Ishikawa (cell line): ENCODE measurements at regions not wholly inside any gene's neighbourhood (a gene's known extent, or its start where the extent isn't known, plus 50 kb on each side); places are given as distances from the start of the nearest gene placed in this dataset.

Experiments used
- CEBPB ChIP-seq: IDR thresholded peaks from 2 replicates; pipeline ENCODE4 v1.6.1; 2012
- CREB1 ChIP-seq: IDR thresholded peaks from 2 replicates; pipeline ENCODE4 v1.6.1; 2012; ENCODE audit warnings: low read depth
- EGR1 ChIP-seq: IDR thresholded peaks from 2 replicates; pipeline ENCODE4 v1.6.1; 2012
- EP300 ChIP-seq: IDR thresholded peaks from 2 replicates; pipeline ENCODE4 v1.6.1; 2012; ENCODE audit warnings: borderline replicate concordance
- FOXM1 ChIP-seq: IDR thresholded peaks from 2 replicates; pipeline ENCODE4 v1.6.1; 2012; ENCODE audit warnings: low read depth, borderline replicate concordance
- MAX ChIP-seq: IDR thresholded peaks from 2 replicates; pipeline ENCODE4 v1.6.1; 2012
- REST ChIP-seq: IDR thresholded peaks from 2 replicates; pipeline ENCODE4 v1.6.1; 2012; ENCODE audit warnings: low read depth, mild to moderate bottlenecking
- TAF1 ChIP-seq: IDR thresholded peaks from 2 replicates; pipeline ENCODE4 v1.6.1; 2012; ENCODE audit warnings: low read depth, mild to moderate bottlenecking
- TCF12 ChIP-seq: IDR thresholded peaks from 2 replicates; pipeline ENCODE4 v1.6.1; 2012; ENCODE audit warnings: low read depth
- TEAD4 ChIP-seq: IDR thresholded peaks from 2 replicates; pipeline ENCODE4 v1.6.1; 2012
- YY1 ChIP-seq: IDR thresholded peaks from 2 replicates; pipeline ENCODE4 v1.6.1; 2012; ENCODE audit warnings: low read depth
- ZBTB7A ChIP-seq: IDR thresholded peaks from 2 replicates; pipeline ENCODE4 v1.6.1; 2012; ENCODE audit warnings: low read depth

GRCh38 chr20:6707321-6707831, 60.1 kb upstream of the BMP2 start:
- TF ChIP-seq FOXM1, result no peak
- TF ChIP-seq TAF1, result no peak
- no peak for TF ChIP-seq REST
- no peak for TF ChIP-seq ZBTB7A
- TF ChIP-seq CREB1, result no peak
- TF ChIP-seq MAX, result no peak
- TF ChIP-seq EGR1, result no peak
- no peak for TF ChIP-seq TCF12
- no peak for TF ChIP-seq EP300
- no peak for TF ChIP-seq YY1
- TF ChIP-seq TEAD4, result no peak
- no peak for TF ChIP-seq CEBPB
